ENCODE measurements at regions not wholly inside any gene's neighbourhood (a gene's known extent, or its start where the extent isn't known, plus 50 kb on each side); places are given as distances from the start of the nearest gene placed in this dataset.

GRCh38 chr5:152269533-152269932 lies 135.5 kb downstream of the NMUR2 start:
- ChIA-PET CTCF (interaction anchor here (0.6 to 1.2 kb wide), 3 partner anchors 17 to 622 kb away, joined by 3 to 4 read pairs (median 3); no protein-coding TSS in a partner anchor), POLR2A (ENCODE audit: low non-redundant PET) (no interaction called here)
- TF ChIP-seq, protein P1, sequence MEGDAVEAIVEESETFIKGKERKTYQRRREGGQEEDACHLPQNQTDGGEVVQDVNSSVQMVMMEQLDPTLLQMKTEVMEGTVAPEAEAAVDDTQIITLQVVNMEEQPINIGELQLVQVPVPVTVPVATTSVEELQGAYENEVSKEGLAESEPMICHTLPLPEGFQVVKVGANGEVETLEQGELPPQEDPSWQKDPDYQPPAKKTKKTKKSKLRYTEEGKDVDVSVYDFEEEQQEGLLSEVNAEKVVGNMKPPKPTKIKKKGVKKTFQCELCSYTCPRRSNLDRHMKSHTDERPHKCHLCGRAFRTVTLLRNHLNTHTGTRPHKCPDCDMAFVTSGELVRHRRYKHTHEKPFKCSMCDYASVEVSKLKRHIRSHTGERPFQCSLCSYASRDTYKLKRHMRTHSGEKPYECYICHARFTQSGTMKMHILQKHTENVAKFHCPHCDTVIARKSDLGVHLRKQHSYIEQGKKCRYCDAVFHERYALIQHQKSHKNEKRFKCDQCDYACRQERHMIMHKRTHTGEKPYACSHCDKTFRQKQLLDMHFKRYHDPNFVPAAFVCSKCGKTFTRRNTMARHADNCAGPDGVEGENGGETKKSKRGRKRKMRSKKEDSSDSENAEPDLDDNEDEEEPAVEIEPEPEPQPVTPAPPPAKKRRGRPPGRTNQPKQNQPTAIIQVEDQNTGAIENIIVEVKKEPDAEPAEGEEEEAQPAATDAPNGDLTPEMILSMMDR (conservative IDR thresholded peaks at IDR 0.05; ENCODE audit: low read depth), result no peak
- no peak for DNase-seq (ENCODE audit: low spot score)
- H3K27ac ChIP-seq, result no peak overlapping the region

- no peak for DNase-seq (ENCODE audit: low spot score)
- CTCF ChIA-PET, result no interaction called here
- TF ChIP-seq, protein P1 (conservative IDR thresholded peaks at IDR 0.05; ENCODE audit: low read depth), result no peak
- POLR2A ChIA-PET (ENCODE audit: low non-redundant PET), result no interaction called here
- no peak overlapping the region for H3K27ac ChIP-seq
These were observed 140.3 kb downstream of the NMUR2 start for GRCh38 chr5:152264645-152265254.

- no peak for DNase-seq (ENCODE audit: low spot score)
- TF ChIP-seq, protein P1 (conservative IDR thresholded peaks at IDR 0.05; ENCODE audit: low read depth), result no peak
- ChIA-PET CTCF (no interaction called here), POLR2A (ENCODE audit: low non-redundant PET) (no interaction called here)
- no peak overlapping the region for H3K27ac ChIP-seq
These were observed 142.4 kb downstream of the NMUR2 start for GRCh38 chr5:152262667-152263066.

DNA sequence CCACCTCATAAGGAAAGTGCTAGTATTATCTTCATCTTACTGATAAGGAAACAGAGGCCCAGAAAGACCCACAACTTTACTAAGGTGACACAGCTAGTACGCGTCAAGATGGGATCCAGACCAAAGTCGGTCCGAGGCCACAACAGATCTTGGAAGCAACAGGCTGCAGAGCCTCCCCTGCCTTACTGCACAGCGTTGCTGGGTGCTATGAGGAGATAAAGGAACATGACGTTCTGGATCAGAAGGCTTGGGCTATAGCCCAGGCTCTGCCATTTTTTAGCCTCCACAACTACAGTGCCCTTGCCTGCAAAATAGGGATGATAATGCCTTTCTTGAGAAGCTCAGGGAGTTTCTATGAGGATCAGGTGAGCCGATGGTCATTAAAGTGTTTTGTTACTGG lies 144.1 kb downstream of the NMUR2 start:
- ChIA-PET POLR2A (ENCODE audit: low non-redundant PET) (no interaction called here), CTCF (no interaction called here)
- no peak overlapping the region for H3K27ac ChIP-seq
- TF ChIP-seq, protein P1 (conservative IDR thresholded peaks at IDR 0.05; ENCODE audit: low read depth), result no peak
- no peak for DNase-seq (ENCODE audit: low spot score)

- TF ChIP-seq, protein P1 (conservative IDR thresholded peaks at IDR 0.05; ENCODE audit: low read depth), result no peak
- ChIA-PET POLR2A (ENCODE audit: low non-redundant PET) (no interaction called here), CTCF (interaction anchor here (0.7 kb wide), 1 partner anchor 347 kb away, joined by 3 read pairs; no protein-coding TSS in a partner anchor)
- H3K27ac ChIP-seq, result no peak overlapping the region
- DNase-seq (ENCODE audit: low spot score), result no peak
These were observed 145.4 kb downstream of the NMUR2 start for GRCh38 chr5:152259702-152260101.

- TF ChIP-seq, protein P1 (conservative IDR thresholded peaks at IDR 0.05; ENCODE audit: low read depth), result no peak
- CTCF ChIA-PET, result no interaction called here
- no peak for DNase-seq (ENCODE audit: low spot score)
- H3K27ac ChIP-seq, result no peak overlapping the region
- POLR2A ChIA-PET (ENCODE audit: low non-redundant PET), result no interaction called here
These were observed 148.5 kb downstream of the NMUR2 start for GRCh38 chr5:152256580-152256979.
